Activated CD8-positive, alpha-beta T cell treated with anti-CD3 and anti-CD28 coated beads for 36 hours (primary cell): ENCODE measurements at regions not wholly inside any gene's neighbourhood (a gene's known extent, or its start where the extent isn't known, plus 50 kb on each side); places are given as distances from the start of the nearest gene placed in this dataset.
"Not testable (repeated sequence)": the region's sequence is repeated elsewhere in the genome, so short reads cannot be mapped to it uniquely, and the experiment has no call there.

Experiments used
- ATAC-seq: fragments of 200-7000 bp; cut with Tn5 transposase; one replicate; pipeline ENCODE4 v1.10.0; 2021; ENCODE audit warnings: mild to moderate bottlenecking, moderate library complexity
- CTCF ChIA-PET: fragments of 350-600 bp; sonication (Branson Sonifier 250); formaldehyde crosslinking; loops from one replicate; lab custom pipeline; 2021; ENCODE audit warnings: antibody characterized with exemption; lab: Charles Lee
- POLR2A ChIA-PET: fragments of 350-600 bp; sonication (Branson Sonifier 250); formaldehyde crosslinking; loops from one replicate; lab custom pipeline; 2021; ENCODE audit warnings: antibody characterized with exemption; lab: Charles Lee
- DNase-seq: peaks from one replicate; pipeline ENCODE4 v3.0.0-alpha.2; 2020
- H3K27ac Mint-ChIP-seq: one replicate; pipeline ENCODE4 v1.8.0; 2021; ENCODE audit warnings: mild to moderate bottlenecking, mixed read lengths
- H3K27me3 Mint-ChIP-seq: one replicate; pipeline ENCODE4 v1.8.0; 2021; ENCODE audit warnings: mixed read lengths
- H3K36me3 Mint-ChIP-seq: one replicate; pipeline ENCODE4 v1.8.0; 2021; ENCODE audit warnings: low read depth, mixed read lengths
- H3K4me1 Mint-ChIP-seq: one replicate; pipeline ENCODE4 v1.8.0; 2021; ENCODE audit warnings: low read depth, mixed read lengths
- H3K4me3 Mint-ChIP-seq: one replicate; pipeline ENCODE4 v1.8.0; 2021; ENCODE audit warnings: mild to moderate bottlenecking, moderate library complexity, mixed read lengths
- H3K9me3 Mint-ChIP-seq: one replicate; pipeline ENCODE4 v1.8.0; 2021; ENCODE audit warnings: mixed read lengths
- intact Hi-C: fragments of 100-400 bp; cut with micrococcal nuclease; formaldehyde crosslinking; loops from one replicate; pipeline ENCODE4 v1.10.0; 2022
- TF ChIP-seq, protein P1 (sequence below): fragments of 200-600 bp; IDR thresholded peaks from one replicate; pipeline ENCODE4 v1.8.0; 2022; ENCODE audit warnings: antibody characterized with exemption, mild to moderate bottlenecking

GRCh38 chr17:31679667-31680066 is 179.4 kb downstream of the COPRS start:
- ChIA-PET POLR2A (no interaction called here), CTCF (no interaction called here)
- H3K4me1 Mint-ChIP-seq, result peaks cover 10% of the 10 kb centered on the region
- DNase-seq, result no peak
- no peak overlapping the region for H3K4me3 Mint-ChIP-seq
- no peaks in the 10 kb centered on the region for H3K36me3 Mint-ChIP-seq
- H3K9me3 Mint-ChIP-seq, result no peaks in the 10 kb centered on the region
- H3K27me3 Mint-ChIP-seq, result peaks cover 31% of the 10 kb centered on the region
- H3K27ac Mint-ChIP-seq, result no peak overlapping the region
- intact Hi-C loops, result no loop called here
- TF ChIP-seq, protein P1, sequence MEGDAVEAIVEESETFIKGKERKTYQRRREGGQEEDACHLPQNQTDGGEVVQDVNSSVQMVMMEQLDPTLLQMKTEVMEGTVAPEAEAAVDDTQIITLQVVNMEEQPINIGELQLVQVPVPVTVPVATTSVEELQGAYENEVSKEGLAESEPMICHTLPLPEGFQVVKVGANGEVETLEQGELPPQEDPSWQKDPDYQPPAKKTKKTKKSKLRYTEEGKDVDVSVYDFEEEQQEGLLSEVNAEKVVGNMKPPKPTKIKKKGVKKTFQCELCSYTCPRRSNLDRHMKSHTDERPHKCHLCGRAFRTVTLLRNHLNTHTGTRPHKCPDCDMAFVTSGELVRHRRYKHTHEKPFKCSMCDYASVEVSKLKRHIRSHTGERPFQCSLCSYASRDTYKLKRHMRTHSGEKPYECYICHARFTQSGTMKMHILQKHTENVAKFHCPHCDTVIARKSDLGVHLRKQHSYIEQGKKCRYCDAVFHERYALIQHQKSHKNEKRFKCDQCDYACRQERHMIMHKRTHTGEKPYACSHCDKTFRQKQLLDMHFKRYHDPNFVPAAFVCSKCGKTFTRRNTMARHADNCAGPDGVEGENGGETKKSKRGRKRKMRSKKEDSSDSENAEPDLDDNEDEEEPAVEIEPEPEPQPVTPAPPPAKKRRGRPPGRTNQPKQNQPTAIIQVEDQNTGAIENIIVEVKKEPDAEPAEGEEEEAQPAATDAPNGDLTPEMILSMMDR, result no peak
- ATAC-seq, result no peak

DNA sequence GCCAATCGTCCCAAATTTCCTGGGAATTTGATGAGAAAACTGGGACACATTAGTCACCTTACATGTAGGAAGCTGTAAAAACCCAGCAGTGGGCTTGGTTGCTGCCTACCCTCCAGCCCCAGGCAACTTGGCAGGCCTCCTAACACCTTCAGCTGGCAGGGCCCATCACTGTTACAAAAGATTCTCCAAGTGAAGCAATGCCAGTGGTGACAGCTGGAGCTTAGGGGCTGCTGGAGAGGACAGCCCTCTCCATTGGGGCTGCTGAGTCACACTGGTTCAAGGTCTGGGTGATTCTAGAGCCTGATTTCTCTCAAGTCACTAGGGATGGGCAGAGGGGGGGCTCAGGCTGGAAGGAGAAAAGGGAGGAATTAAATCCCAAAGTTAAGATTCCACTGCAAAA is 180.6 kb downstream of the COPRS start:
- no peak overlapping the region for H3K4me3 Mint-ChIP-seq
- TF ChIP-seq, protein P1, result no peak
- DNase-seq (no peak), ATAC-seq (no peak)
- CTCF ChIA-PET, result no interaction called here
- H3K9me3 Mint-ChIP-seq, result no peaks in the 10 kb centered on the region
- H3K27ac Mint-ChIP-seq, result no peak overlapping the region
- POLR2A ChIA-PET, result no interaction called here
- H3K27me3 Mint-ChIP-seq, result peaks cover 25% of the 10 kb centered on the region
- peaks cover 10% of the 10 kb centered on the region for H3K4me1 Mint-ChIP-seq
- intact Hi-C loops, result no loop called here
- H3K36me3 Mint-ChIP-seq, result no peaks in the 10 kb centered on the region

GRCh38 chr17:31677681-31678080 is 181.4 kb downstream of the COPRS start:
- ATAC-seq (no peak), DNase-seq (no peak)
- H3K36me3 Mint-ChIP-seq, result no peaks in the 10 kb centered on the region
- no peak overlapping the region for H3K4me3 Mint-ChIP-seq
- peaks cover 10% of the 10 kb centered on the region for H3K4me1 Mint-ChIP-seq
- ChIA-PET POLR2A (no interaction called here), CTCF (no interaction called here)
- H3K27ac Mint-ChIP-seq, result no peak overlapping the region
- H3K9me3 Mint-ChIP-seq, result no peaks in the 10 kb centered on the region
- intact Hi-C loops, result no loop called here
- peaks cover 23% of the 10 kb centered on the region for H3K27me3 Mint-ChIP-seq
- TF ChIP-seq, protein P1, result no peak

DNA sequence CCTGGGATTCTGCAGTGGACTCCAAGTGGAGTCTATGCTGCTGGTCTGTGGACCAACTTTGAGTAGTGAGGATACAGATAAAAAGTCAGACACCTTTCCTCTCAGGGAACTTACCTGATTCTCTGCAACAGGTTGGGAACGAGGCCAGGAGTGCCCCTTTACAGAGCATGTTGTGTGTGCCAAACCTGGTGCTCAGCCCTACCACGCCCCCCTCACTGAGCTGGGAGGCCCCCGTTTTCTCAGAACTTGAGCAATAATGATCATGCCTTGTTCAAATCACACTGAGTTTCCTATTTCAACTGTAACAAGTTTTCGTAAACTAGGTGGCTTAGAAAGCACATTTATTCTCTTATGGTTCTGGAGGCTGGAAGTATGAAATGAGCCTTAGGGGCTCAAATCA is 182.0 kb downstream of the COPRS start:
- no peak for DNase-seq
- H3K36me3 Mint-ChIP-seq, result no peaks in the 10 kb centered on the region
- H3K27me3 Mint-ChIP-seq, result peaks cover 23% of the 10 kb centered on the region
- ChIA-PET CTCF (no interaction called here), POLR2A (no interaction called here)
- H3K4me1 Mint-ChIP-seq, result peaks cover 10% of the 10 kb centered on the region
- H3K9me3 Mint-ChIP-seq, result no peaks in the 10 kb centered on the region
- ATAC-seq, result no peak
- intact Hi-C loops, result no loop called here
- H3K4me3 Mint-ChIP-seq, result no peak overlapping the region
- TF ChIP-seq, protein P1, result no peak
- H3K27ac Mint-ChIP-seq, result no peak overlapping the region

DNA sequence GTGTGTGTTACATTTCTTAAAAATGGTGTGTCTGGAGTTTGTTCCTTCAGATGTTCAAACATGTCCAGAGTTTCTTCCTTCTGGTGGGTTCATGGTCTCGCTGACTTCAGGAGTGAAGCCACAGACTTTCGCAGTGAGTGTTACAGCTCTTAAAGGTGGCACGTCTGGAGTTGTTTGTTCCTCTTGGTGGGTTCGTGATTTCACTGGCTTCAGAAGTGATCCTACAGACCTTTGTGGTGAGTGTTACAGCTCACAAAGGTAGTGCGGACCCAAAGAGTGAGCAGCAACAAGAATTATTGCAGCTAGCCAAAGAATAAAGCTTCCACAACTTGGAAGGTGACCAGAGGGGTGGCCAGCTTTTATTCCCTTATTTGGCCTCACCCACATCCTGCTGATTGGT is 183.7 kb downstream of the COPRS start:
- DNase-seq, CTCF ChIA-PET, H3K36me3 Mint-ChIP-seq, H3K4me3 Mint-ChIP-seq, intact Hi-C loops, H3K9me3 Mint-ChIP-seq, H3K4me1 Mint-ChIP-seq, POLR2A ChIA-PET, H3K27ac Mint-ChIP-seq, ATAC-seq: not testable (repeated sequence)
- H3K27me3 Mint-ChIP-seq, result peaks cover 18% of the 10 kb centered on the region
